ENCODE measurements at regions not wholly inside any gene's neighbourhood (a gene's known extent, or its start where the extent isn't known, plus 50 kb on each side); places are given as distances from the start of the nearest gene placed in this dataset.

- H3K36me3 Mint-ChIP-seq: no peaks in the 10 kb centered on the region
- H3K4me3 Mint-ChIP-seq: no peak overlapping the region
- no peak overlapping the region for H3K27ac Mint-ChIP-seq
- no peak for ATAC-seq
- peaks cover 8% of the 10 kb centered on the region for H3K27me3 Mint-ChIP-seq
- no peaks in the 10 kb centered on the region for H3K9me3 Mint-ChIP-seq
- no peaks in the 10 kb centered on the region for H3K4me1 Mint-ChIP-seq
Measured at GRCh38 chr4:100781435-100781834, 263.6 kb upstream of the EMCN start.

GRCh38 chr4:100780126-100780525 lies 262.3 kb upstream of the EMCN start:
- H3K4me3 Mint-ChIP-seq: no peak overlapping the region
- peaks cover 8% of the 10 kb centered on the region for H3K27me3 Mint-ChIP-seq
- no peaks in the 10 kb centered on the region for H3K4me1 Mint-ChIP-seq
- H3K27ac Mint-ChIP-seq: no peak overlapping the region
- ATAC-seq: no peak
- H3K9me3 Mint-ChIP-seq: peaks cover 3% of the 10 kb centered on the region
- H3K36me3 Mint-ChIP-seq: peaks cover 5% of the 10 kb centered on the region

GRCh38 chr4:100778431-100778830 lies 260.6 kb upstream of the EMCN start:
- Mint-ChIP-seq H3K36me3 (peaks cover 5% of the 10 kb centered on the region), H3K4me1 (no peaks in the 10 kb centered on the region), H3K9me3 (peaks cover 3% of the 10 kb centered on the region), H3K27me3 (peaks cover 8% of the 10 kb centered on the region), H3K27ac (no peak overlapping the region), H3K4me3 (no peak overlapping the region)
- ATAC-seq: no peak

DNA sequence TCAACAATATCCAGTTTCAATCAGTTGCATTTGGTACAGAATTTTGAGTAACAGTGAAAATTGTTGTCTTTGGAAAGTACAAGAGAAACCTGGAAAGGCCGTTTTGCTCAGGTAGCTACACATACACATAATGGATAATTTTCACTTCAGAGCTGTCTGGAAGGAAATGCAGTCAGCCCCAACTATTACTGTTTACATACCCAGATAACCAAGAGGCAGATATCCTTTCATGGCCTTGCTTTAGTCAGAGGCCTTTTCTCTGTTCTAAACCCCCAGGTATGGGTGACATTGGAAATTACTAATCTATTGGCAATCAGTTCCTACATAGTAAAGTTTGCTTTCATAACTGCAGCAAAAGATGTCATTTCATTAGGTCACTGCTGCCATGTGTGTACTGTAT lies 244.9 kb upstream of the EMCN start:
- no peak overlapping the region for H3K4me3 Mint-ChIP-seq
- no peak for ATAC-seq

GRCh38 chr4:100754751-100755150 lies 236.9 kb upstream of the EMCN start:
- Mint-ChIP-seq H3K4me1 (no peaks in the 10 kb centered on the region), H3K36me3 (no peaks in the 10 kb centered on the region), H3K4me3 (no peak overlapping the region), H3K27ac (no peak overlapping the region), H3K27me3 (no peaks in the 10 kb centered on the region), H3K9me3 (peaks cover 10% of the 10 kb centered on the region)
- no peak for ATAC-seq

More for the DNA sequence above, 244.9 kb upstream of the EMCN start:
- H3K27me3 Mint-ChIP-seq: peaks cover 27% of the 10 kb centered on the region
- H3K9me3 Mint-ChIP-seq: peaks cover 14% of the 10 kb centered on the region
- no peak overlapping the region for H3K27ac Mint-ChIP-seq
- no peaks in the 10 kb centered on the region for H3K4me1 Mint-ChIP-seq
- no peaks in the 10 kb centered on the region for H3K36me3 Mint-ChIP-seq

- no peaks in the 10 kb centered on the region for H3K27me3 Mint-ChIP-seq
Measured at GRCh38 chr4:100746141-100746739, 228.4 kb upstream of the EMCN start.

GRCh38 chr4:100742045-100742444 lies 224.2 kb upstream of the EMCN start:
- ATAC-seq: no peak
- H3K9me3 Mint-ChIP-seq: no peaks in the 10 kb centered on the region
- H3K27ac Mint-ChIP-seq: no peak overlapping the region
- H3K36me3 Mint-ChIP-seq: no peaks in the 10 kb centered on the region
- H3K4me3 Mint-ChIP-seq: no peak overlapping the region
- H3K27me3 Mint-ChIP-seq: no peaks in the 10 kb centered on the region
- H3K4me1 Mint-ChIP-seq: no peaks in the 10 kb centered on the region

More at GRCh38 chr4:100746141-100746739, 228.4 kb upstream of the EMCN start:
- Mint-ChIP-seq H3K9me3 (no peaks in the 10 kb centered on the region), H3K27ac (no peak overlapping the region), H3K4me3 (no peak overlapping the region), H3K36me3 (no peaks in the 10 kb centered on the region), H3K4me1 (no peaks in the 10 kb centered on the region)
- ATAC-seq: peak; percentile 50

GRCh38 chr4:100739426-100739825 lies 221.6 kb upstream of the EMCN start:
- no peaks in the 10 kb centered on the region for H3K36me3 Mint-ChIP-seq
- H3K4me3 Mint-ChIP-seq: no peak overlapping the region
- ATAC-seq: no peak
- H3K9me3 Mint-ChIP-seq: peaks cover 2% of the 10 kb centered on the region
- H3K27ac Mint-ChIP-seq: no peak overlapping the region
- H3K4me1 Mint-ChIP-seq: no peaks in the 10 kb centered on the region
- no peaks in the 10 kb centered on the region for H3K27me3 Mint-ChIP-seq

GRCh38 chr4:100738196-100739165 lies 220.7 kb upstream of the EMCN start:
- Mint-ChIP-seq H3K27me3 (no peaks in the 10 kb centered on the region), H3K4me1 (no peaks in the 10 kb centered on the region), H3K9me3 (peaks cover 7% of the 10 kb centered on the region), H3K36me3 (peaks cover 6% of the 10 kb centered on the region), H3K27ac (no peak overlapping the region), H3K4me3 (no peak overlapping the region)
- peak; percentile 51 for ATAC-seq

DNA sequence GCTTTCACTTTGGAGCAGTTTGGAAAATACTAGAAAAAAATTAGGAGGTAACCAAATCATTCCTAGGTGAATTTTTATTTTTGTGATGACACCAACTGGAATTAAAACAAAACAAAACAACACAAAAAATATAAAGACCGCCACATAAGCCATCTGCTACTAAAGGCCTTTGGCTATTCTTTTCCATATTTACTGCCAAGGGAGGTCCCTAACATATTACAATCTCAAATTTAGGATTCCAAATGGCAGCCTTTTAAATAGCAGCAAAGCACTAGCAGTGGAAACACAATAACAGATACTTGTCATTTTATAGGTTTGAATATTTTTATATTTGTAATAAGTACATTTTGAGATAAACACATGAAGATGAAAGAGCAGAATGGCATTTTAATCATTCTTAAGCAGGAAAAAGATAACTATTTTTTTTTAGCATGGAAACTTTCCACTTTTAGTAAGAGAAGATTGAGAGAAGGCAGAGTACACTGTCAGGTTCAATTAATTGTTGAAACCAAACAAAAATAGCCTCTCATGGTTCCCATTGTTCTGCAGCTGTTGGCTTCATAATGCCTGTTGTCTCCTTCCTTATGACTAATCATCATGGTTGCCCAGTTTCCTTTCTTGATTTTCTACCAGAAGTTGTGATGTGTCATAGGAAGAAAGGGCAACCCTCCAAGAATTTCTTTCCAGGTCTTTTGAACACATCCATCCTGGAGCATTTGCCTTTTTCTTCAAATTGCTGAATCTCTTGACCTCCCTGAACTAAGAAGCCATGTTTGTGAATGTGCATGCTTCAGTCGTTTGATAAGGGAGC lies 219.0 kb upstream of the EMCN start:
- Mint-ChIP-seq H3K27me3 (no peaks in the 10 kb centered on the region), H3K4me3 (no peak overlapping the region), H3K9me3 (peaks cover 7% of the 10 kb centered on the region), H3K27ac (no peak overlapping the region), H3K4me1 (no peaks in the 10 kb centered on the region), H3K36me3 (peaks cover 6% of the 10 kb centered on the region)
- ATAC-seq: no peak

DNA sequence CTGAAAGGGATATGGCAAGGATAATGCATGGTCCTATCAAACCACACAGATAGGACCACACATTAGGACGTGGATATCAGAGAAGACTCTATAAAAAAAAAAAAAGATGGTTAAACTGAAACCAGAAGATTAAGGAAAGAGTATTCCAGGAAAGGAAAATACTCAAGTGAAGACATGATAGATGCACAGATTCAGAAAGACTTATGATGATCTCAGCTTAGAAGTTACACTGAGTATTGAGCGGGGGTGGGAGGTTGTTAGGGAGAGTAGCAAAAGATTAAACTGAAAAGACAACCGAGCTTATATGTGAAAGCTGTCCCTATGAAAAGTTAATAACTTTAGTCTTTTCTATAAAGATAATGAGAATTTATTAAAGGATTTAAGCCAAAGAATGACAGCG lies 211.0 kb upstream of the EMCN start:
- peaks cover 3% of the 10 kb centered on the region for H3K36me3 Mint-ChIP-seq
- no peak for ATAC-seq
- peaks cover 2% of the 10 kb centered on the region for H3K9me3 Mint-ChIP-seq
- H3K4me3 Mint-ChIP-seq: no peak overlapping the region
- no peaks in the 10 kb centered on the region for H3K4me1 Mint-ChIP-seq
- H3K27ac Mint-ChIP-seq: no peak overlapping the region
- H3K27me3 Mint-ChIP-seq: peaks cover 17% of the 10 kb centered on the region

- Mint-ChIP-seq H3K27ac (no peak overlapping the region), H3K9me3 (peaks cover 4% of the 10 kb centered on the region), H3K27me3 (peaks cover 65% of the 10 kb centered on the region), H3K36me3 (no peaks in the 10 kb centered on the region), H3K4me1 (no peaks in the 10 kb centered on the region), H3K4me3 (no peak overlapping the region)
- ATAC-seq: no peak
Measured at GRCh38 chr4:100722866-100723459, 205.1 kb upstream of the EMCN start.

GRCh38 chr4:100722133-100722532 lies 204.3 kb upstream of the EMCN start:
- Mint-ChIP-seq H3K4me3 (no peak overlapping the region), H3K9me3 (peaks cover 4% of the 10 kb centered on the region), H3K27ac (no peak overlapping the region), H3K4me1 (no peaks in the 10 kb centered on the region), H3K27me3 (peaks cover 57% of the 10 kb centered on the region), H3K36me3 (no peaks in the 10 kb centered on the region)
- no peak for ATAC-seq

DNA sequence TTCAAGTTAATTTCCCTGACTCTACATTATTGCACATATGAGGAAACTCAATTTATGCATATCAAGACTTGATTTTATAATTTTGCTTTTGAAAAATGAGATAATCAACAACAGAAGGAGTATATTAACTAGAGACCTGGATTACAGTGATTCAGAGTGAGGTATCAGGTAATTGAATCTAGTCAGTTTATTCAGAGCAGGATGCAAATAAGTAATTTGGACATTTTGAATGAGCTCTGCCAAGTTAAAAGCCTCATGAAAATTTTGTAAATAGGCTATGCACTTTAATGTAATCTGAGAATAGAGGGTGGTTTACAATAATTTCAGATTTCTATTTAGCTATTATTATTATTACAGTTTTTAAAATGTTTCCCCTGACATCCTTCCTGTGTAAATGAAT lies 203.7 kb upstream of the EMCN start:
- Mint-ChIP-seq H3K4me1 (no peaks in the 10 kb centered on the region), H3K27ac (no peak overlapping the region), H3K4me3 (no peak overlapping the region), H3K27me3 (peaks cover 56% of the 10 kb centered on the region), H3K9me3 (peaks cover 4% of the 10 kb centered on the region), H3K36me3 (no peaks in the 10 kb centered on the region)
- ATAC-seq: no peak

DNA sequence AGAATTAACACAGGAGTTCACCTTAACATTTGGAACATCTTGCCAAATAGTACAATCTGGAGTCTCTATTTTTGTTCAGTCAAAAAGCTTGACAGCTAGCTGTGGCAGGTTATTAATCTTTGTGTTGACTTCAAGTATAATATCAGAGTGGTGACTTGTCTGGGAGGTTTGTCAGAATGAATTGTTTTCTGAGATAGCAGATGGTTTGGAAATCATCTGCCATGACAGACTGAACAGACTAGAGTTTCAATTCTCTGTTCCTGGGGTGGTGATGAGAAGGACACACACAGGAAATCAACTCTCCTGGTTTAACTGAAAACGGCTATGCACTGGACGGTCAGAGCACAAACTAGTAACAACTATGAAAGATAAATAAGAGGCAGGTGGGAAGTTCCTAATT lies 203.3 kb upstream of the EMCN start:
- ATAC-seq: no peak
- no peak overlapping the region for H3K27ac Mint-ChIP-seq
- H3K9me3 Mint-ChIP-seq: peaks cover 4% of the 10 kb centered on the region
- no peaks in the 10 kb centered on the region for H3K4me1 Mint-ChIP-seq
- no peaks in the 10 kb centered on the region for H3K36me3 Mint-ChIP-seq
- no peak overlapping the region for H3K4me3 Mint-ChIP-seq
- peaks cover 56% of the 10 kb centered on the region for H3K27me3 Mint-ChIP-seq

Measured in stimulated activated memory B cell treated with anti-CD40 and anti-IgM and Interleukin-4, amounts not matched to agents 10 μg/mL and 1 μg/mL and 100 μg/mL, for 72 hours (primary cell).